ENCODE measurements at regions not wholly inside any gene's neighbourhood (a gene's known extent, or its start where the extent isn't known, plus 50 kb on each side); places are given as distances from the start of the nearest gene placed in this dataset.

GRCh38 chr5:58286741-58287140, 173.1 kb downstream of the PLK2 start:
- Histone ChIP-seq H3K4me2 (ENCODE audit: low read length) (no peak overlapping the region), H3K4me3 (ENCODE audit: low read length) (no peak overlapping the region), H3K4me1 (ENCODE audit: control insufficient read depth, low read length) (no peaks in the 10 kb centered on the region), H3K79me2 (ENCODE audit: control insufficient read depth, low read length) (no peaks in the 10 kb centered on the region), H3K9me3 (ENCODE audit: control insufficient read depth, insufficient read depth, low read length) (no peaks in the 10 kb centered on the region), H3K36me3 (ENCODE audit: control insufficient read depth, low read length) (no peaks in the 10 kb centered on the region), H3K9me2 (replicated peaks; ENCODE audit: control insufficient read depth, low read length) (no peaks in the 10 kb centered on the region), H4K20me1 (ENCODE audit: control insufficient read depth, insufficient read depth, low read depth, low read length) (no peaks in the 10 kb centered on the region), H3F3A (ENCODE audit: control insufficient read depth, insufficient read depth) (no peaks in the 10 kb centered on the region), H3K27ac (ENCODE audit: low read depth, low read length) (no peak overlapping the region), H3K27me3 (ENCODE audit: control insufficient read depth, low read length) (no peaks in the 10 kb centered on the region)
- TF ChIP-seq EZH2phosphoT487 (IDR thresholded peaks at IDR 0.05; ENCODE audit: borderline replicate concordance, low read length) (no peak), CTCF (IDR thresholded peaks at IDR 0.05; ENCODE audit: low read depth, low read length, poor library complexity, severe bottlenecking) (no peak)

- Histone ChIP-seq H4K20me1 (ENCODE audit: control insufficient read depth, insufficient read depth, low read depth, low read length) (no peaks in the 10 kb centered on the region), H3K9me2 (replicated peaks; ENCODE audit: control insufficient read depth, low read length) (no peaks in the 10 kb centered on the region), H3K4me3 (ENCODE audit: low read length) (no peak overlapping the region), H3F3A (ENCODE audit: control insufficient read depth, insufficient read depth) (no peaks in the 10 kb centered on the region), H3K27me3 (ENCODE audit: control insufficient read depth, low read length) (no peaks in the 10 kb centered on the region), H3K9me3 (ENCODE audit: control insufficient read depth, insufficient read depth, low read length) (no peaks in the 10 kb centered on the region), H3K27ac (ENCODE audit: low read depth, low read length) (no peak overlapping the region), H3K4me2 (ENCODE audit: low read length) (no peak overlapping the region), H3K36me3 (ENCODE audit: control insufficient read depth, low read length) (no peaks in the 10 kb centered on the region), H3K79me2 (ENCODE audit: control insufficient read depth, low read length) (no peaks in the 10 kb centered on the region), H3K4me1 (ENCODE audit: control insufficient read depth, low read length) (no peaks in the 10 kb centered on the region)
- TF ChIP-seq EZH2phosphoT487 (IDR thresholded peaks at IDR 0.05; ENCODE audit: borderline replicate concordance, low read length) (no peak), CTCF (IDR thresholded peaks at IDR 0.05; ENCODE audit: low read depth, low read length, poor library complexity, severe bottlenecking) (no peak)
Observed at GRCh38 chr5:58285900-58286299, 174.0 kb downstream of the PLK2 start.

DNA sequence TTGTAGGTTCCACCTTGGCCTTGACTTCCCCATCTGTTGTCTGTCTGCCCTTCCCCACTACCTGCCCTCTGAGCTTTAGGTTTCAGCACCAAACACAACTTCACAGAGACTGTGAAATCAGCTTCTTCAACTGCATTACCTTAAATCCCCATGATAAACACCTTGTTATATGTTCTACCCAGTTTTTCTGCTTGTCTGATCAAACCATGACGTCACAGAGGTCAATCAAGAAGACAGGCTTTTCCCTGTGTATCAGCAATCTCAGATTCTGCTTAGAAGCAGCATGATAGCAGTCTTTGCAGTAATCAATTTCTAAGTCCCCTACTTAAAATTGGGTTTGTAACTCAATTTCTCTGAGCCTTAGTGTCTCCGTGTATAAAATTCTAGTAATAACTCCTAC, 175.0 kb downstream of the PLK2 start:
- H3K9me3 ChIP-seq (ENCODE audit: control insufficient read depth, insufficient read depth, low read length), result no peaks in the 10 kb centered on the region
- no peaks in the 10 kb centered on the region for H3K36me3 ChIP-seq (ENCODE audit: control insufficient read depth, low read length)
- no peaks in the 10 kb centered on the region for H3K27me3 ChIP-seq (ENCODE audit: control insufficient read depth, low read length)
- no peak overlapping the region for H3K27ac ChIP-seq (ENCODE audit: low read depth, low read length)
- no peak overlapping the region for H3K4me2 ChIP-seq (ENCODE audit: low read length)
- no peaks in the 10 kb centered on the region for H3K9me2 ChIP-seq (replicated peaks; ENCODE audit: control insufficient read depth, low read length)
- TF ChIP-seq EZH2phosphoT487 (IDR thresholded peaks at IDR 0.05; ENCODE audit: borderline replicate concordance, low read length), result no peak
- TF ChIP-seq CTCF (IDR thresholded peaks at IDR 0.05; ENCODE audit: low read depth, low read length, poor library complexity, severe bottlenecking), result no peak
- no peaks in the 10 kb centered on the region for H3K79me2 ChIP-seq (ENCODE audit: control insufficient read depth, low read length)
- no peak overlapping the region for H3K4me3 ChIP-seq (ENCODE audit: low read length)
- H3K4me1 ChIP-seq (ENCODE audit: control insufficient read depth, low read length), result no peaks in the 10 kb centered on the region
- no peaks in the 10 kb centered on the region for H3F3A ChIP-seq (ENCODE audit: control insufficient read depth, insufficient read depth)
- H4K20me1 ChIP-seq (ENCODE audit: control insufficient read depth, insufficient read depth, low read depth, low read length), result no peaks in the 10 kb centered on the region

- H3K9me3 ChIP-seq (ENCODE audit: control insufficient read depth, insufficient read depth, low read length), result no peaks in the 10 kb centered on the region
- TF ChIP-seq CTCF (IDR thresholded peaks at IDR 0.05; ENCODE audit: low read depth, low read length, poor library complexity, severe bottlenecking), result no peak
- no peak for TF ChIP-seq EZH2phosphoT487 (IDR thresholded peaks at IDR 0.05; ENCODE audit: borderline replicate concordance, low read length)
- H3K79me2 ChIP-seq (ENCODE audit: control insufficient read depth, low read length), result no peaks in the 10 kb centered on the region
- H3K27me3 ChIP-seq (ENCODE audit: control insufficient read depth, low read length), result no peaks in the 10 kb centered on the region
- H3K4me3 ChIP-seq (ENCODE audit: low read length), result no peak overlapping the region
- H3K4me2 ChIP-seq (ENCODE audit: low read length), result no peak overlapping the region
- H3F3A ChIP-seq (ENCODE audit: control insufficient read depth, insufficient read depth), result no peaks in the 10 kb centered on the region
- no peak overlapping the region for H3K27ac ChIP-seq (ENCODE audit: low read depth, low read length)
- no peaks in the 10 kb centered on the region for H3K4me1 ChIP-seq (ENCODE audit: control insufficient read depth, low read length)
- H3K36me3 ChIP-seq (ENCODE audit: control insufficient read depth, low read length), result no peaks in the 10 kb centered on the region
- H3K9me2 ChIP-seq (replicated peaks; ENCODE audit: control insufficient read depth, low read length), result no peaks in the 10 kb centered on the region
- H4K20me1 ChIP-seq (ENCODE audit: control insufficient read depth, insufficient read depth, low read depth, low read length), result no peaks in the 10 kb centered on the region
Observed at GRCh38 chr5:58281189-58281588, 178.7 kb downstream of the PLK2 start.

All from DOHH2 (cell line).